ENCODE measurements at regions not wholly inside any gene's neighbourhood (a gene's known extent, or its start where the extent isn't known, plus 50 kb on each side); places are given as distances from the start of the nearest gene placed in this dataset.

DNA sequence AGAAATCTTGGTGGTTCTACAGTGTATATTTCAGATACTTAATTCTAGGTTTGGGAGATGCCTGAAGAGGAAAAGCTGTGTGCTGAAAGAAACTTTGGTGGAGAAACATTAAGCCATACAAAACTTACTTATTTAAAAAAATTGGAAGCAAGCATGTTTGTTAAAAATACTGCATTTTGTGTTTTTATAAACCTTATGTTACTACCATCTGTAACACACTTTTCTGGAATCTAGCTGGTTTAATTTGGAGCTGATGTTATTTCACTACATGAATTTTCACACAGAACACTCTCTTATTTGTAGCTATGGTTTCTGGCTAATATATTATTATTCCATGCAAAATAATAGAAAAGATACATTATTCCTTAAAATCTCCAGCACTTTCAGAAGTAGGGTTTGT, 710.7 kb downstream of the ADGRL2 start:
- no peak for DNase-seq

DNA sequence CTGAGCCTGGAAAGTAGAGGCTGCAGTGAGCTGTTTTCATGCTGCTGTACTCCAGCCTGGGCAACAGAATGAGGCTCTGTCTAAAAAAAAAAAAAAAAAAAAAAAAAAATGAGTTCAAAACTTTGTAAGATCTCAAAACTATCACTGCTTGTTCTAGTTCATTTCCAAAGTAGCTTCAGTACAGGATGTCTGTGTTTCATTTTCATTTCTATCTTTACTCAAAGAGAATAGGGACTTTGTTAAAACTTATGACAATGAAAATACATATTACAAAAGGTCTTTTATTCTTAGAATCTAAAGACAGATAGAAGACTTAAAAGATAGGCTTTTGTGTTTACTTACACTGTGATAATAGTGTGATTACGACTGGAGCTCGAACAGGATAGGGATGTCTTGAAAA, 709.7 kb downstream of the ADGRL2 start:
- DNase-seq = no peak

DNA sequence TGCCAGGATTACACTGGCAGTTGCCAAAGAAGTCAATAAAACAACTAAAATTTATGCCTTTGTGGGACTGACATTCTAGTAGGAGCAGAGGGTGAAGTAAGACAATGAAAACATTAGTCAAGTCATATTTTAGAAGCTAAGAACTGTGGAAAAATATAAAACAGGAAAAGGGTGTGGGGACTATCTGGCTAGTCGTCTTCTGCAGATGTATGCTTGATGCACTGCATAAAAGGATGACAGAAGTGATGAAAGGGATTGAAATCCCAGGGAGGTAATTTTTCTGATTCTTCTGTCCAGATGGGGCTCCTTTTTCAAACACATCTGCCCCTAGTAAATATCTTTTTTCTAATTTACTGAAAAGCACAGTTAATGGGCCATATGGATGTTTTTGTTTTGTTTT, 706.3 kb downstream of the ADGRL2 start:
- DNase-seq = no peak

DNA sequence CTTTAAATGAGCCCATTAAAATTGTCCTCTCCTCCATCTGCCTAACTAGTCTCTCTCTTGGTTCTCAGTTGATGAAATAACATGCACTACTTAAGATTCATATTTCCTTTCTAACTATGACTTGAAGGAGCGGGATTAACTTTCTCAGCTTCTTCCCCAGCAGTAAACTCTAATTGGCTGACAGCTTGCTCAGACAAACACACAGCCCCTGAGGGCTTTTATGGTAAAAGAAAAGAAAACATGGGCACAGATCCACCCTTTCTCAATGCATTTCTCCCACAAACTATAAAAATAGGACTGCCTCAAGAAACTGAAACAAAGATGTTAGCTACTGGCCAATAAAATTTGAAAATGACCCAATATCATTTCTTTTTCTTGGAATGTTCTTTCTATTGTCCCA, 703.1 kb downstream of the ADGRL2 start:
- no peak for DNase-seq

DNA sequence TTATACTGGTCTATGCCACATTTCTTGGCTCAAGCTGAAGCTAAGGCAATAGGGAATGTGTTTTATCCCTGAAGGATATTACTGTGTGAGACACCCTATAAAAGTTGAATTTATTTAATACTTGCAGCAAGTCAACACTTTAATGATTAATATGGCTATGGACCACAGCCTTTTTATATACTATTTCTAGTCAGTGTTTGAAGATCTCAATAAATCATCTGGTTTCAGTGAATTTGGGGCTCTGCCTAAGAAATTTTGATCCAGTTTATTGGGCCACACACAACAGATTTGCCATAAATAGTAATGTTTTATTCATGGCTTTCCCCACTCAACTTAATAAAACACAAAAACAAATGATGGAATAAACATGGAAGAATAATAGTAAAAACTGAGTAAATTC, 698.3 kb downstream of the ADGRL2 start:
- DNase-seq = no peak

DNA sequence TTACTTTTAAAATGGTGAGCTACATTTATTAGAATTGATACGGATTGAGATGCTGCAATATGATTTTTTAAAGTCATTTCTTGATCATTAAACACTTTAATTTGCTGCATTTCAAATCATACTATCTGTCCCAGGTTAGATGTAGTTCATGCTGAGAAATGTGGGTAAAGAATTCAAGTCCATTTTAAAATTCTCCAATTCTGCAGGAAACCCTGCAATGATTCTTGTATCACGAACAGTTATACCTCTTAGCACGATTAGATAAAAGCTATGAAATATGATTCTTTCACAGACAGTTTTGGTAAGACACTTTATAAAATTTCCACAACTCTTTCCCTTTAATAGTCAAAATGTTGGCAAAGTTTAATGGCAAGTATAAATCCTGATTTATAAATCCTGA, 693.4 kb downstream of the ADGRL2 start:
- no peak for DNase-seq

DNA sequence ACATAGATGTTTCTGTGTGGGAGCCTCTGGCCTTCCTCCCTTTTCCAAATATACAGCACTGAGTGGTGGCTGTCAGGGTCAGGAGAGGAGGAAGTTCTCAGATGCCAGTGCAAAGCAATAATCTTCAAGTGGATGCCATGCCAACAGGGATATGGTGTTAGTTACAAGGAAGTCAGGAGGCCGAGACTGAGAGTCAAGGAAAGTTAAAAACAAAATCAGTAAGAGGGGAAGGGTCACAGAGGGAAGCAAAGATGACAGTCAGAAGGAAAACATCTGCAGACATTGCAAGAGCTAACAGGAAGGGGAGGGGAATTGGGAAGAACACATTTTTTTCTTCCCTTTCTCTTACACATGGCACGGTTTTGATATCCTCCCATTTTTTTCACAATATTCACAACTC, 691.4 kb downstream of the ADGRL2 start:
- DNase-seq = no peak

DNA sequence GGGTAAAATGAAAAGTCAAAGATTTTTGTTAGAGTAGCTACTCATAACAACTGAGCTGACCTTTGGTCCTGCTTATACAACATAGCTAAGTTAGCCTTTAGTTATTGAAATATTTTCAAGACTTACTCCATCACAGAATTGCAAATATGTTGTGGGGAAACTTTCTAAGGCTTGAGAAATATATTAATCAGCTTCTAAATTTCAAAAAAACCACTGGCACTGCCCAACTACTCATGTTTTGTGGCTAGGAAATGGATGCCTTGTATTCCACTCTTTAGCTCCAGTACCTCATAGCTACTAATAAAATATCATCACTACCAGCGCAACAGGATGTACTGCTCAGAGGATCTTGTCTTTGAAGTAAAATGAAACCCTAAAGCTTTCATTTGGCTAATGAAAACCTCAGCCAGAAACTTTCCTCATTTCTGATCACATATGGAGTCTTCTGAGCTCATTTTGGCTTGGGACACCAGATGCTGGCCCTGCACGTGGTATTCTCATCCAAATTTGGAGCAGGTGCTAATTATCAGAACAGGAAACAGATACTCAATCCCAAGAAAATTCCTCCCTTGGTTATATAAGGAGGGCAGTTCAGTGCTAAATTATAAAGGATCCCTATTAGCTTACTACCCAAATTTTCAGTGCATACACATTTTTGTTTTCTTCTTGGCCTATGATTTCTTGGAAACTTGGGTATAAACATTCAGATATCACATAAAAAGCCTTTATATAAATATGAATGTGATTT, 690.7 kb downstream of the ADGRL2 start:
- no peak for DNase-seq

DNA sequence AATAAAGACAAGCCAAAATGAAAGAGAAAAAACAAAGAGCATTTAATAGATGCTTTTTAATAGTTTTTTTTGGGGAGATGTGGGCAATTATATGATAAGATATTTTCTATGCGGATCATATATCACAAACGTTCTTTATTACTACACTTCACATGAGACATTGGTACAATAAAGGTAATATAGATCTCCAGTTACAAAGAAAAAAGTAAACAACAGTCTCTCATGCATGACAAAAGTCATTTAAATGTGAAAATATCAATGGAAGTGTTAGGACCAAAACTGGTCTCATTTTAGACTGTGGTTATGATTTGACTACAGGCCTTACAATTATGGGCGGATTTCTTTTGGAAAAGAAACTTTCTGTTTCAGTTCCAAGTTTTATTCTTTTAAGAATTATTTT, 687.0 kb downstream of the ADGRL2 start:
- no peak for DNase-seq

DNA sequence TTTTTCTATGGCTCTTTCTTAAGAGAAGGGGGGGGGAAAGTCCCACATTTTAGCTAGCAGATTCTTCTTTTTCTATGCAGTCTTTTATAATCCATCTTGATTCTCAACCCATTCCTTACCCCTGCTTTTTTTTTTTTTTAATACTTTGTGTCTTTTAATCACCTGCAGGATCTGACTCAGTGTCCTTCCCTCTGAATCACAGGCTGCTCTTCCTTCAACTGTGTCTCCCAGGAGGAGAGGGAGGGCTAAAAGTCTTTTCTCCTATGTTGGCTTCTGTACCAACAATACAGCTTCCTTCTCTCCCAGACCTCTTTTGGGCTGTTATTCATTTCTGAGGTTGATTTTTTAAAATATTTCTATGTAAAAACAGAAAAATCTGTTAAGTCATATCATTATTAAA, 686.2 kb downstream of the ADGRL2 start:
- no peak for DNase-seq

DNA sequence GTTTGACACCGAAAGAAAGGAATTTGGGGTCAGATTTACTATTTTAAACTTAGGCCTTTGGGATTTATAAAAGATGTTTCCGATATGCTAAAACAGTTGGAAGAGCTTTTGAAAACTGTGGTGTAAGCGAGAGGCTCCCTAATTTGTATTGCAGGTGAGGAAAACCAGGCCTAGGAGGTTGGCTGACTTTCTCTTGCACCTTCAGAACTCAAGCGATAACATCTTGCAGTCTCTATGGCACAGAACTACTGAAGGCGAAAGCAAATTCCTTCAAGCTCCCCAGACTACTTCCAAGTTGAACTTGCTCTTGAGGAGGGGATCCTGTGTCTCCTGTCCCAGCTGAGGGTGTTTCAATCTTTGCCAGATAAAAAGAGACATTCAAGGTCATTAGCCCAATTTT, 685.7 kb downstream of the ADGRL2 start:
- DNase-seq = no peak

DNA sequence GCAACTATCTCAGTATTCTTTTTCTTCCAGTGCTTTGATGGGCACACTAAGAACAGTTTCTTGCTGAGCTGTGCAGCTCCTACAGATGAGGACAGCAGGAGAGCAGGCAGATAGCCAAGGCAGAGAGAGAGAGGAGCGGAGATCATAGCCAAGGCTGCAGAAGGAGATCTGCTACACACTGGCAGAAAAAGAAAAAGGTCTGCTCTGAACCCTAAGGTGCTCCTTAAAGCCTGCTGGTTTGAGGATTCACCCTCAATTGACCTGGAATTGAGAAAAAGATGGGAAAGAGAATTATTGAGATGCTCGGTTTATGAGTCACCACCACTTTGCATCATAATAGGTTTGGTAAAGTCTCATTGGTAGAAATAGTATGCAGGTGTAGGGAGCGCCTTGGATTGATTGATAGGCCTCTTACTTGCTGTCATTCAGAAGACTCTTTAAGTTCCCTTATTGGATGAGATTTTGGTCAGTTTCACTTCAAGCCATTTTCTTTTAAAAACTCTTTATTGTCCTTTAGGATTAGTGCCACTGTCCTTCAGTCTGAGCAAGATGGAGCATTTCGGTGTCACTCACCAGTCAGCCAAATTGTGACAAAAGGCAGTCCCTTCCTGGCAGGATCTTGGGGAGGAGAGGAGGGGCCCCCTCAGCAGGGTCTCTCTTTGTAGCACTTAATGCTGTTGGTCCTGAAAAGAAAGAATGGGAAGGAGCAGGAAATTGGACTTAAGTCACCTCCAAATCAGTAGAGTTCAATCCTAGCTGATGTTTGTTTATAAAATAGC, 685.0 kb downstream of the ADGRL2 start:
- no peak for DNase-seq

DNA sequence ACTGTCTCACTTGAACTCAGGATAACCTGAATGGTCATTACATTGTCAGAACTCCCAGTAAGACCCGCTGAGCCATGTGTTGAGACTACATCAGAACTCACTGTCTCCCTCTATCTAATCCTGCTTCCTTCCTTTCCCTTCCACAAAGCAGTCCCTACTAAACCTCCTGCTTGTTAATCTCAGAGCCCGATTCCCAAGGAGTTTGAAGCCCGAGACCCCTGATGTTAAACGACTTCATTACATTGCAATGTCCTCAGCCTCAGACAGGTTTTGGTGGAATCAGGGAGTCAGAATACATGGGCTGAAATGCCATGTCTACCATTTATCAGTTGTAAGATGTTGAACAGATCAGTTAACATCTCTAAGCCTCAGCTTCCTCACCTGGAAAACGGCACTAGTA, 682.4 kb downstream of the ADGRL2 start:
- no peak for DNase-seq

DNA sequence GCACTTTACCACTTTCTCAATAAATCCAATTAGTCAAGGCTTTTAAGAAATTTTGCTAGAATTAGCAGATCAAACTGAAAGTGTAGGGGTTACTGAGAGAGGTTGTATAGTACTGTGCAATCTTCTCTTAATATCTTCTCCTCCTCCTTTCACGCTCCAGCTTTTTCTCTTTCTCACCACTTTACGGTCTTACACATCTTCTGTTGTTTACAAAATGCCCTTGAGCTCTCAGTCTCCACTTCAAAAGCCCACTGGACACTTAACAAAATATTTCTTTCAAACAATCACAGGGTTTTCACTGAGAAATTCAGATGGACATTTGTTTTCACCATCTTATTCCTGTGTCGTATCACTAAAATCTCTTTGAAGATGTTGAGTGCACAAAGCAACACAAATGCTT, 678.2 kb downstream of the ADGRL2 start:
- no peak for DNase-seq

DNA sequence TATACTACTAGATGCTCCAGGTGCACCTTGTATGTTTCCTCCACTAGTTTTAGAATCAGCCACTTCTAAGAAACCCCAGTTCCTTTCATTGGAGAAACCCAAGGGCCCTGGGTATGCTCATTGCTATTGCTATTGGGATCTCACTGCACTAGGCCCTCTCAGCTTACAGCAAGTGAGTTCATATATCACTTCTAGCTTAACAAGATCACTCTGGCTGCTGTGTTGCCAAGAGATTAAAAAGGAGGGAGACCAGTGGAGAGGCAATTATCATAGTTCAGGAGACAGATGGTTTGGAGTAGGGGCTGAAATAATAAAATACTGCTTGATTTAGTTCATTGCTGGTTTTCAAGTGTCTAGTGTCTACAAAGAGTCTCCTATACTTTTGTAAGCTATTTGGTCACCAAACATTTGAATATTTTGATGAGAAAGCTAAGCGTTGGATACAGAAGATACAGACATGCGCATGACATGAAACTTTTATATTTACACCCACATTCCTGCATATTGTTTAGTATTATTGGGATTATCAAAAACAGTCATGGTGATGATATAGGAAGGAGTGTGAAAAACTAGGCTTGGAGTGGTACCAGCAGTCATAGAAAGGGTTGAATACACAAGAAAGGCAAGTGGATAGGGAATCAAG, 671.9 kb downstream of the ADGRL2 start:
- no peak for DNase-seq

DNA sequence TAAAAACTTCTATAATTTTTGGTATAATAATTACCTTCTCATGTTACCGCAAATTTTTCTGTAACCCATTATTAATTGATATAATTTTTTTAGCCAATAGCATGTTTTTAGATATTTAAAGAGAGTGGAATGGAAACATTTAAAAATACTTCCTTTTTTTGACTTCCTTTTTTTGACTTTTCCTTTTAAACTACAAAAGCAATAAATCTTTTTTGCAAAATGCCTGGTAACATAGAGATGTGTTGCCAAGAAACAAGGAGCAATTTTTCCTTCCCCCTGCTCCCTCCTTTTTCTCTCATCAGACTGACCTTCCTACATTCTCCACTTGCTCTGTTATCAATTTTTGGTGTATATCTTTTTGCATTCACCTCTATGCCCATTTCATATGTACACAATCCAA, 666.2 kb downstream of the ADGRL2 start:
- no peak for DNase-seq

DNA sequence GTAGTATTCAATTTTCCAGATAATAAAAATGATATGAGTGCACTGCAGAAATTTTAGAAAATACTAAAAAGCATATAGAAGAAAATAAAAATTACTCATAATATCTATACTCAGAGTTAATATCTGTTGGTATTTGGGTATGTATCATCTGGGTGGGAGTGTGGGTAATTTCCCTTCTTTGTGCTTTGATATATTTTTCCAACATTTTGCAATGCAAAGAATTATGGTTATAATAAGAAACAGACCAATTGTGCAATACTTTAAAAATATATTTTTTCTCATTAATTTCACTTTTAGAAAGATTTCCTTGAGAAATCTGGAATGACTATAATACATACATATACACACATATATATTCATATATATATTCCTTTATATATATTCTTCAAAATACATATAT, 665.7 kb downstream of the ADGRL2 start:
- no peak for DNase-seq

DNA sequence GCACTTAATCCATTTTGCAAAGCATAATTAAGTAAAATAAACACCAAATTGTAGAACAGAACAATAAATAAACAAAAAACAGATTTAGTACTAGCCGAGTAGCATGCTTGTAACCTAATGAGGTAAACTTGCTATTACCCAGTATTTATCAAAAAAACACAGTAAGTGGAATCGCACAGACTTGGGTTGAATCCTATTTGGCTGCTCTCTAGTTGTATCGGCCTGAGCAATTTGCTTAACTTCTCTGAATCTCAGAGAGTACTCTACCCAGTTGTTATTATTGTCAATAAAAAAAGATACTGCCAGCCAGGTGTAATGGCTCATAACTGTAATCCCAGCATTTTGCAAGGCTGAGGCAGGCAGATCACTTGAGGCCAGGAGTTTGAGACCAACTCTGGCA, 664.3 kb downstream of the ADGRL2 start:
- no peak for DNase-seq

DNA sequence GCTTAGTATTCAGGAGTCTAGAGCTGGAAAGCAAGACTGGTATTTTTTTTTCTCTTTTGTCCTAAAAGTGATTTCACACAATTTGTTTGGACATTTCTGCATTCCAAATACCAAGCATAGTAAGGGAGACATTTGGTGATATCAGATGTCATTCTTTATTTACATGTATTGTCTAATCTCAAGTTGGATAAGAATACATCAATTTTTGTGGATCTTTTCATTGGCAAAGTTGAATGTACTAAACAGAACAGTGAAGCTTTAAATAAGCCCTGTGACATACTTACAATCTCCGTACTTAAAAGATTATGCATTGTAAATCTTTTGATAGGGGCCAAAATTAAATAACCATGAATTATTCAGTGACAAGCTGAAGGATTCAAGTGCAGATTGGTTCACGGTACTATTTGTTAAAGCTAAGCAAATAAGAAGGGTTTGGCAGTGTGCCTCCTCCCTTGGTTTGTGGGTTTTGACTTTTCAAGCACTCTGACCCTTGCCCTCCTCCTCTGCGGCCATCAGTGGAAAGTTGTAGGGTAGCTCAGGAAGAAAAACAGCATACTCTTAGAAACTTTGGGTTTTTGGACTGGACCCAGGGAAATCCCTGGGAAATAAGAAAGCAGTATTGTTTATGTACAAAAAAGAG, 663.7 kb downstream of the ADGRL2 start:
- DNase-seq = no peak

DNA sequence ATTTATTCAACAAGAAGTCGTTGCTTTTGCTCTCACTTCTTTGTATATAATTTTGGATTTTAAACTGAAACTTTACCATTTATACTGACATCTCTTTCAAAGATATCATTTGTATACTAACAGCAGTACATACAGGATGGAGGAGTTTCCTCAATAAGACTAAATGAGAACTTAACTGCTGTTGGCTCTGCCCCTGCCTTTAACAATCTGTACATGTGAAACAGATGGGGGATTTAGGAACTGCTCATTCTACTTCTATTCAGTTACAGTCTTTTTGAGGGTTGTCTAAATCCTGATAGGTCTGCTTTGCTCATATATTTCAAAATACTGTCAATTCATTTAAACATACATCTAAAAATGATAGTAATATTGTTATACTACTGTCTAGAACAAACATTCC, 663.2 kb downstream of the ADGRL2 start:
- DNase-seq = no peak

DNA sequence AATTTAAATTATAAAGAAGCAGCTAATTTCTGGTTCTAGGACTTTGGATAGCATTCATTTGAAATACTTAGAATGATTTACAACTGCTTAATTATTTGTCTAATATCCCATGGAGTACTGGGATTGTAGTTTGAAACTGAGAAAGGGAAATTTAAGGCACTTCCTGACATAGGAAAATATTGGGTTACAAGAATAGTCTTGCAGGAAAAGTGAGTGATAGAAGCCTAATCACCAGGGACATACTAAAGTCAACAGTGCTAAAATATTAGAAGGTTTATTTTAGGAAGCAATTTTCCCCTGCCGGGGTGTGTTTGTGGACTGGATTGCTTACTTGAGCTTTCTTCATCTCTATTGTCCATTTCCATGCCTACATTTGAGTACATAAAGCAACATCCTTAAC, 661.6 kb downstream of the ADGRL2 start:
- DNase-seq = no peak

DNA sequence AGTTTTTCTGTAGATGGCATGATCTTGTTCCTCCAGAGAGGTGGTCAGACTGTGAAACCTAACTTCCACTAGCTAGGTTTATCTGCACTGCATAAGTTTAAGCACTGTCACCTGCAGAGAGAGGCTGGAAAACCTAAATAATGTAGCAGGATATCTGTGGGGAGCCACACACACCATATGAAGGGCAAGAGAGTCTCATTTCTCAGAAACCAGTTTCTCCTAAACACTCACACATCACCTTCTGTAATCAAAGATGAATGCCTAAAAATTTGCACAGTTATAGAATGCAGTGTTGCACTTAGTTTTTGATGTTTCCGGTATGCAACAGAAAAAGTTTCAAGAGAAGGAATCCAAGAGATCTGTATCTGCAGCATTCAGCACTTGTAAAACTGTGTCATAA, 654.6 kb downstream of the ADGRL2 start:
- DNase-seq = no peak

DNA sequence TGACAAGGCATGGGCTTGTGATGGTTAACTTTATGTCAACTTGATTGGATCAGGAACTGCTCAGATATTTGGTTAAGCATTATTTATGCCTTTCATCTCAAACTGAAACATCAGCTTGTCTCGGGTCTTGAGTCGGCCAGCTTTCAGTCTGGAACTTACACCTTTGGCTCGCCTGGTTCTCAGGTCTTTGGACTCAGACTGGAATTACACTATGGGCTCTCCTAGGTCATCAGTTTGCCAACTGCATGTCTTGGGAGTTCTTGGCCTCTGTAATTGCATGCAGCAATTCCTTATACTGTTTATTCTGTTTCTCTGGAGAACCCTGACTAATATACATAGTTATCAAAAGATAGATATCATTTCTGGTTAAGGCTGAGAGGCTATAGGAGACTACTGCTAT, 653.7 kb downstream of the ADGRL2 start:
- DNase-seq = no peak

Data from CD4-positive, alpha-beta T cell treated with Interferon gamma for 1 hour (primary cell).